GM21423 (cell line): ENCODE measurements at regions not wholly inside any gene's neighbourhood (a gene's known extent, or its start where the extent isn't known, plus 50 kb on each side); places are given as distances from the start of the nearest gene placed in this dataset.
"Not testable (repeated sequence)": the region's sequence is repeated elsewhere in the genome, so short reads cannot be mapped to it uniquely, and the experiment has no call there.

Experiments
- ATAC-seq: cut with Tn5 transposase; IDR thresholded peaks from one replicate; pipeline ENCODE4 v1.9.1; 2021; ENCODE audit warnings: mild to moderate bottlenecking, moderate library complexity; ENCODE audit not compliant: unreplicated experiment

DNA sequence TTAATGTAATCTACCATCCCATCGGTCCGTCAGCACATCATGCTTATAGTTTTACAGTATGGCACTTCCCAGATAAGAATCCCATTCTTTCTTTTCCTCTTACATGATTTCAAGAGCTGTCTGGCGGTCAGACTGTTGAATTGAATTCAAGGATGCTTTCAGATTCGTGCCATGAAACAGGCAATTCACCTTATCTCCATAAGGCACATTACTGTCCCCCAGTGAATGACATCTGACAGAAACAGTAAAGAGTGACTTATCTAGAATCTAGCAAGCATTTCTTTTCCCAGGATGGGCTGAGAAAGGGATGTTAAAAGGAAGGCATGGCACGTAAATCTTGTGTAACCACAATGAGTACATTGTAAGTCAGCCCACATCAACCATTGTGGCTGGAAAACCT, 61.1 kb upstream of the SEM1 start:
- ATAC-seq, result no peak

DNA sequence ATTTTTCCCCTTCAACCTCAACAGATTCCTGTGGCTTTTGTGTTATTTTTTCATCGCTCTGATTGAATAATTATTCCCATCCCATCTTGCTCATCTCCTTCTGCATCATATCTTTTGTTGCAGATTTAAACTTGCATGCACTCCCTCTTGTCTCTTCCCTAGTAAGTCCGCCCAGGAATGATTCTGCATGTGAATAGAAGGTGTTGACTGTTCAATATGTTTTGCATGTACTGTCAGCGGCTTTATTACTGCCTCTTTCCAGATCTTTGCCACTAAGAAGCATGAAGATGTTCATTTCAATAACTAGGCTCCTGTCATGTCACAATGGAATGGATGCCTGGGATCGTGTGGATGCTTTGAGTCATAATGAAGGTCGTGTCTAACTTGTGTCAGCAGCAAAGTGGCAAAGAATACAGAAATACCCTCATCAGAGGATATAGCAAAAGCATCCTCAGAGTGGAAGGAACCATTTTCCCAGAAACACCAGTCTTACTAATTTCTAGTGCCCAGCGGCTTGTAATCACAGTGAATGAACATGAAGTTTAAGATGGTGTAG, 62.6 kb upstream of the SEM1 start:
- ATAC-seq, result no peak

DNA sequence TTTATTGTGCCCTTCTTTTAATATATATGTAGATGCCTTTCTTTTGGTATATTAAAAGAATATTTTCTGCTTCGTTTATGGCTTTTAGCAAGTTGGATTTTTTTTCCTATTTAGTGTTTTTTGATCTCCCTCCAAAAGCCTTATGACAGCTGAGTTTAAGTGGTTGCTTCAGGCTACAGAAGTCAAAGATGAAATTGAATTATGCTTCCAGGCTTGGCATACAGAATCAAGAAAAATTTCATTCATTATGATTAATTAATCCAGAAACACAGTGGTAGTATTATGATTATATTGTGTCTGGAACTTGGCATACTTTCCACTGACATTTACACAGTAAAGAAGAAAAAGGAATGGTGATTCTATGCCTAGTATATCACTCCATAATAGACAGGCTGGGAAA, 63.8 kb upstream of the SEM1 start:
- ATAC-seq, result no peak

DNA sequence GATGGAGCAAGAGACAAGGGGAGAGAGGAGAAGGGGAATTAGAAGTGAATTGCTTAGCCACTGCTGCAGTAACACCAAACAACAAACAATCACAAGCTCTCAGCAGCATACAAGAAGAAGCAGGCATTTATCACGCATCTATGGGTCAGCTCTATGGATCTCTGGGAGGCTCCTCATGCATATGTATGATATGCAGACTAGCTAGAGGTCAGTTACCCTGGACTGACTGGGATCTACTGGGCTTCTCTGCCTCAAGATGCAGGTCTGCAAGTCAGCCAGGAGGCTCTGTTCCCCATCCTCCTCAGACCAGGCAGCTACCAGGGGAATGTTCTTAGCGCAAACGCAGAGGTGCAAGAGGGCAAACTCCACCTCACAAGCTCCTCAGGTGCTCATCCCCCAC, 64.7 kb upstream of the SEM1 start:
- ATAC-seq, result no peak

DNA sequence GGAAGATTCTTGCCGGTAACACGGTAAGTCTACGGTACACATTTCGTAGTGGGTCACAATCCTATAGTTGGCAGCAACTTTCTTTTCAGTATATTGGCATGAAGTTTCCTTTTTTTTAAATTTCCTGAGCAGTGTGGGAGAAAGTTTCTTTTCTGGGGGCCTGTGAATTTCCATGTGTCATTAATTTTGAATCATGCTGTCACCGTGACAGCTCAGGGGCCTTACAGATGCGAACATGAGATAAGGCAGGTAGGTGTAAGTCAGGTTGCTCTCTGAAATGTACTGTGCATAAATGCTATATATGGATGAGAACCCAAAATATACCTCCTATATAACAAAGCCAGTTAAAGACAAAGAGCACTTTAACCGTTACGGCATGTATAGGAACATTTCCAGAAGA, 65.4 kb upstream of the SEM1 start:
- no peak for ATAC-seq

DNA sequence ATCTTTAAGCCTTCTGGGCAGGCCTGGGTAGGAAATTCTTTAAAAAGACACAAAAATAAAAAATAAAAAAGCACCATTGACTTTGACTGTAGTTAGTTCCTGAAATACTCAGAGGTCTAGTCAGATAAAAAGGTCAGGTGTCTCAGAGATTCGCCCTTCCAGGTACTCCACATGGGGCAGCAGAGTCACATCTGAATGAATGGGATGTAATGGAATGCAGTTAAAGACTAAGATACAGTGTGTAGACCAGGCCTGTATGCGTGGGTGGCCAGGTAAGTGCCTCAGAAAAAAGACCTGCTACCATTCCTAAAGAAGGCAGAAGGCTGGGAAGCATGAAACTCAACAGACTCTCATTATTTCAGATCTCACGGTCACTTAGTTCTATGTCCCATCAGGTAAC, 68.6 kb upstream of the SEM1 start:
- no peak for ATAC-seq

DNA sequence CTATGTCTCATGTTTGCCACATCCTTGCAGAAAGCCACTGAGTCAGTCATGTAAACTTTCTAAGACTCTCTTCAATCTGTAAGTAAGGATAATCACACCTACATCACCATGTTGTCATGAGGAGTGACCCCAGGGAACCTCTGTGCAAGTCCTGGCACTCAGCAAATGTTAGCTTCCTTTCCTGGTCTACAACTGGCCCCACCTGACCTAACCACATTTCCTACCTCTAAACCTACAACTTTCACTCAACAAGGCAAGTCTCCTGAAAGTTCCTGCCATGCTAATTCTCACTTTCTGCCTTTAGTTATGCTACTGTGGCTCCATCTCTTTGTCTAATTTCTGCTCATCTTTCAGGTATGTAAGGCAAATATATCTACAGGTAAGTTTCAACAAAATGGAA, 72.3 kb upstream of the SEM1 start:
- no peak for ATAC-seq

DNA sequence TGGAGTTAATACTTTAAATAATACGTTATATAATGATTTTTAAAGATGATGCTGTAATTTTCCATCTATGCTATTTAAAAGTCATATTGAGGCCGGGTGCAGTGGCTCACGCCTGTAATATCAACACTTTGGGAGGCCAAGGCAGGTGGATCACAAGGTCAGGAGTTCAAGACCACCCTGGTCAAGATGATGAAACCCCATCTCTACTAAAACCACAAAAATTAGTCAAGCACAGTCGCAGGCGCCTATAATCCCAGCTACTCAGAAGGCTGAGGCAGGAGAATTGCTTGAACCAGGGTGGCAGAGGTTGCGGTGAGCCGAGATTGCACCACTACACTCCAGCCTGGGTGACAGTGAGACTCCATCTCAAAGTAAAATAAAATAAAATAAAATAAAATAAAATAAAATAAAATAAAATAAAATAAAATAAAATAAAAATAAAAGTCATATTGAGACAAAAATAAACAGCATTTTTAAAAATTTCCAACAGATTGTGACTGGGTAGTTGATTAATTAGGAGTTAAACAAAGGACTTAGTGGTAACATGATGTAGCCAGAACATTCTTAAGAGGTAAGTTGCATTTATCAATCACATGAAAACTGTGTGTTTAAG, 73.1 kb upstream of the SEM1 start:
- ATAC-seq, result not testable (repeated sequence)

DNA sequence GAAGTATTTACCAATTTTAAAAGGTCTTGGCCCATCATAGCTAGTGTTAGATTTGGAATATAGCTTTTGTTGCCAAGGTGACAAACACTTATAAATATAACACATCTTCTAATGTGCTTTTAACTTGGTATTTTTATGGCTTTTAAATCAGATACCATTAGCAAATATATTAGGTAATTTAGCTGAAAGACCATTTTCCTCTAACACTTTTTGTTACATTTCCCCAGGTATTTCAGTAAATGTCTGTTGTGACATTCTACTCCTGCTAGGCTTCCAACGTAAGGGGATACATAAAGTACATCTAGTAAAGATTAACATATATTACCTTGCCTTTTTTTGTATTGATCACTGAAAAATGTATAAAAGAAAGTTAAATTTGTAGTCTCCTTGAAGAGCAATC, 75.0 kb upstream of the SEM1 start:
- ATAC-seq, result no peak

DNA sequence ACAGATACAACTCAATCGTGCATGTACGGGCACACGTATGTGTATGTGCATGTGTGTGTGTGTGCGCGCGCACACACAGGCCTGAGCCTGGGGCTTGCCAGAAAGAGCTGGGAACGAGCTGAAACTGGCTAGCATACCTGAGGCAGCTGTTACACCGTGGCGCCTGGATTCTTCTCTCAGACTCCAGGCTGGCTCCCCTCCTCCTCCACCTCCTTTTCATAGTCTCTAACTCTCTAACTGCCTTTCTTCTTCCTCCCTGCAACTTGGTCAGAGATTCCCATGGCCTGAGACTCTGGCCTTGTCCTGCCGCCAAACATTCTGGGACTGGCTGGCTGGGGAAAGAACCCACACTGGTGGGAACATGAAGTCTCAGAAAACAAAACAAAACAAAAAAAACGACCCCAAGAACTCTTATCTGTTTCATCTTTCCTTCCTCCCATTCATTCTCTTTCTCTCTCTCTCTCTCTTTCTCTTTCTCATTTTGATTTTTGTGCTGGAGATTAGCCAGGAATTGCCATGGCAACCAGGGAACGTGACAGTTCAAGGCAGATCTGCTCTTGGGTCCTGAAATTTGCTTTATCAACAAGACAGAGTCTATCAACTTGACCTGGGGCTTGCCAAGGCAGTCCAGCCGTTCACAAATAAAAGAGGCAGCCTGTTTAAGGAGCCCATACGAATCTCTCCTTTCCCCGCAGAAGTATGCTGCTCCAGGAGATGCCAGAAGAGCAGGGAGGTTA, 76.8 kb upstream of the SEM1 start:
- no peak for ATAC-seq

DNA sequence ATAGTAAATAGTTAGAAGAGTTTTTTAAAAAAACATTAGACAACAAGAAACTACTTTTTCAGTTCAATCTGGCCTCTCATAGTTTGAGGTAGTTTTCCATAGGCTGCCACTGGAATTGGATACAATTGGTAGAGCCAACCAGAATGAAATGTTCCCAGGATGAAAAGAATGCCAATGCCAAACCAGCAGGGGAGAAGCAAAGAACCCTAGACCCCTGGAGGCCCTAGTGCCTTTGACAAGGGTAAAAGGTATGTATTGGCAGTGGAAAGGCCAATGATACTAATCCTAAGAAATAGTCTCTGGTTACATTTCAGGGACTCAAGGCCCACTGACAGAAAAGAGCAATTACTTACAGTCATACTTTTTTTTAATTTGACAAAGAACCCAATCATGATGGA, 77.4 kb upstream of the SEM1 start:
- ATAC-seq, result no peak

DNA sequence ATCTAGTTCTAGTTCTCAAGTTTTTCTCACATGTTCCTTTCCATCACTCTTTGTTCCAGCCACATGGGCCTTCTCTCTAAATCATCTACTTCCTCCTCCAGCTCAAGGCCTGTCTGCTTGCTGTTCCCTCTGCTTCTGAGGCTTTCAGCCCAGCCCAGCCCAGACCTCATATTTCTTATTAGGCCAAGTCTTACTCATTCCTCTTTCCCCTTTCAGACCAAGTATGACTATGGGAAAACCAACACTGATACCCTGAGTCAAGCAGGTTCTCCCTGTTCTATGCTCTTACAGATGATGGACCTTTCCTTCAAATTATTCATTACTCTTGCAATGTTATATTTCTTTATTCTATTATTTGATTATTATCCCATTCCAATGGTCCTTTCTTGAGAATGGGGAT, 80.3 kb upstream of the SEM1 start:
- ATAC-seq, result no peak

DNA sequence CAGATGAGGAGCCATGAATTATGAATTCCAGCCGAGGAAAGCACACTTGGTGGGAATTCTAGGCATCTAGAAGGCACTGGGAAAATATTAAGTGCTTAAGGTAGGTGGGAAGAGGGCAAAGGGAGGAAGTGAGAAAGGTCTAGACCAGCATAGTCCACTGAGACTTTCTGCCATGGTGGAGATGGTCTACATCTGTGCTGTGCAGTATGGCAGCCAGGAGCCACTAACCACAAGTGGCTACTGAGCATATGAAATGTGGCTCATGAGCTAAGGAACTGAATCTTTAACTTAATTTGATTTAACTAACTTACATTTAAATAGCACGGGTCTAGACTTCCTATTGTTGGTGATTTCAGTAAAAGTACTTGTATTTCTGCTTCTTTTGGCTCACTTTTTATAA, 82.5 kb upstream of the SEM1 start:
- no peak for ATAC-seq

DNA sequence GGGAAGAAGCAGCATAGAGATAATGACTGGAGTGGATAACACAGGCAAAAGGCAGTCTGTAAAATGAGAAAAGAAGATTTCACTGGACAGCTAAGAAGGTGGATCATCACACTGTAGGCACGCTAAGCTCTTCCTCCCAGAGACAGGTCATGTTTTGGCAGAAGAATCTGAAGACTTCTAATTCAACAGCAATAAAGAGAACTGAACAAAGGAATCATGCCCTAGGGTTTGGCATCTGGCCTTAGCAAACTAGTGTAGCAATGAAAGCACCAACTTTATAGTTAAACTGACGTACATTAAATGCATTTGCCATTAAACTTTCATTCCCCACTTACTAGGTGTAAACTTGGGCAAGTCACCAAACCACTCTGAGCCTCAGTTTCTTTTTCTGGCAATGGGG, 84.4 kb upstream of the SEM1 start:
- no peak for ATAC-seq

DNA sequence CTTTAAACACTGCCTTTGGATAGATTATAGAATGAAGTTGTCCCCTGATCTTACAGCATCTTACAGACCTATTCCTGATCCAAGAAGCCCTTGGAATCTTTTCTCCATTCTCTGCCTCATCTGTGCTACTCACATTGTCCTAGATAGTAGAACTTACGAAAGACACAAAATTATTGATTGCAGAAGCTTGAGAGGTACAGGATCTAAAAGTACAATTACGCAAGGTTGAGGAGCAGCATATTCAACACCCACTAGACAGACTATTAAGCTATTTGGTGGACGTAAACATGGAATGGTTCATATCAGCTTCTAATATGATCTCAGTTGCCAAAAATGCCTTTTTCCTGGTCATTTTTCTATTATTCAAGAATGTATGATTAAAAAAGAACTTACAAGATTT, 90.5 kb upstream of the SEM1 start:
- no peak for ATAC-seq

DNA sequence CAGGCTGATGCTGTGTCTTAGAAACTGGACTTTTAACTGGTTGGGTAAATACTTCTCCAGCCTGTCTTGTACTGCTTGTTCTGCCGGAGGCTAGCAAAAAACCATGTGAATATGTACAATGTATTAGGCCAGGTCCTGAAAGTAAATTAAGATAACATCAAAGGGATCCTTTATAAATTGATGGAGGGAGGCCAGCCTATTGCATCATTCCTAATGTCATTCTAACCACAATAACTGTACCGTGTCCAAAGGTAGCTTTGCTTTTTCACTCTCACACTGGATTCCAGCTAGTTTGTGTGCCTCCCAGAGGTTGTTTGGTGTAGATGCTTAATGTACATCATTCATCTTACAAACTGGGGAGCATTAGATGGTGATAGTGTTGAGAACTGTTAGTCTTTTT, 91.2 kb upstream of the SEM1 start:
- ATAC-seq, result no peak

DNA sequence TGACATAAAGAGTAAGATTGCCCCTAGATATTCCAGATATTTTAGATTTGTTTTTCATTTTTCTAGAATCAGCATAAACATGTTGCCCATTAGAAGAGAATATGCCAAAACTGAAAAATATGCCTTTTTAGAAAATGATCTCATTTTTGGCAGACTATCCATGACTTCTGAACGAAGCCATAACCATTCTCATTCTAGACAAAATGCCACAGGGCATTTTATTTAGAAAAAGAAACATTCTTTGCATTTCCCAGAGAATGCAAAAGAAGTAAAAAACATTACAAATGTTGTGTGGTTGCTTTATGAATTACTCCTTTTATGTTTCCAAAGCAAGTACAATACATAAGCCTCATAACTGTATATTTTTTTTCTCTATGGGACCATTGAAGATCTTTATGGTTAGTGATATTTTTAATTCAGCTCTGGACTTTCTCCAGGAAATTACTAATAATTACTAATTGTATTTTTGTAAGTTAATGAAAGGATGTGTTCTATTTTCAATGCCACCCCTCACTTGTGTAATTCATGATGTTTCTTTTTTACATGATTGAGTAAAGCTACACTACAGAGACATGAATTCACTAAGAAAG, 109.6 kb upstream of the SEM1 start:
- no peak for ATAC-seq

DNA sequence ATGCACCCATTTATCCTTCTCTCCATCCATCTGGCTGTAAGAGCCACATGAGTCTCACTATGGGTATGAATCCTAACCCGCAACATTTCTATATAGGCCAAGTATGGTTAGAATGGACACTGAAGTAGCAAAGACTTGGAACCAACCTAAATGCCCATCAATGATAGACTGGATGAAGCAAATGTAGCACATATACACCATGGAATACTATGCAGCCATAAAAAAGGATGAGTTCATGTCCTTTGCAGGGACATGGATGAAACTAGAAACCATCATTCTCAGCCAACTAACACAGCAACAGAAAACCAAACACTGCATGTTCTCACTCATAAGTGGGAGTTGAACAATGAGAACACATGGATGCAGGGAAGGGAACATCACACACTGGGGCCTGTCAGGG, 111.5 kb upstream of the SEM1 start:
- ATAC-seq, result not testable (repeated sequence)

DNA sequence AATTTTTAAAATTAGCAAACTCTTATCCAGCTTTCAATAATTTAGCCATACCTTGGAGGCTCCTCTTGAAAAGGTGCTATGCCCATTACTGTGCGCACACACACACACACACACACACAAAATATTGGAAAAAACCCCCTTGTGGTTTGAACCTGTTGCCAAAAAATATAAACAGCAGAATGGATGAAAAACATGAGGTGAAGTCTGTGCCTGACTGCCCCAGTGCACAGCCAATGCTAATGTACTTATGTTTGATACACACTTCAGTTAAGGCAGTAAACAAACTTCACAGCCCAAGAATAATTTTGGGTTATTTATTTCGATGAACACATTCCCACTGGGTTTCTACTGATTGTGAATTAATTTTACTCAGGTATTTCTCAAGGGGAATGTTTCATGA, 113.2 kb upstream of the SEM1 start:
- ATAC-seq, result no peak

DNA sequence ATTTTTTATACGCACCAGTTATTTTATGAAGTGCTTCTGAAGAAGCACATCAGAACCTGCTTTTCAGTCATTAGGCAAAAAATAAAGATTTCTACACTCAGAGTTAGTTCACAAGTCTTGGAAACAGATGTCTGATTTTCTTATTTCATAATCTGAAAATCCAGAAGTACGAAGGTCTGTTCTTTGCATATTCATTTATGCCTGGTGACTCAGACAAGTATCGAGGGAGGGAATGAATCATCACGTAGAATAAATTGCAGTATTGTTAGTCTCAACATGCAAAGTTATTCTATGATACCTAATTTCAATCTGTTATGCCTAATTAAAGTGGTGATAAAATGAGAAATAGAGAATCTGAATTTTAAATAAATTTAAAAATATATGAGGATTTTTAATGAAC, 113.6 kb upstream of the SEM1 start:
- no peak for ATAC-seq

DNA sequence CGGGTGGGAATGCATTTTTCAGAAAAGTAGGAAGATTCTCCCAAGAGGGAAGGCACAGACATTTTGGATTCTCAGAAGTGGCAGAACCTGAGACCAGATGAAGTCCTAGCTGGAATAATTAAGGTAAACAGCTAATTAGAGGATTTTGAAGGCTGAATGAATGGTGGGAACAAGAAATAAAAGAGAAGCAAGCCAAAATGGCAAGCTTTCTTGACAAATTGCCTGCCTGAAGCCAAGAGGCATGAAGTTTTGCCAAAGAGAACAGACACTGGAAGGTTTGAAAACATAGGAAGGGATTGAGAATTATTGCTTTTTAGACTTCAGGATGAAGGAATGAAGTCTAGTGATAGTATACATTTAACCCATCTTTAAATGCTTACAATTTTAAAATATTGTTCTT, 115.0 kb upstream of the SEM1 start:
- ATAC-seq, result no peak

DNA sequence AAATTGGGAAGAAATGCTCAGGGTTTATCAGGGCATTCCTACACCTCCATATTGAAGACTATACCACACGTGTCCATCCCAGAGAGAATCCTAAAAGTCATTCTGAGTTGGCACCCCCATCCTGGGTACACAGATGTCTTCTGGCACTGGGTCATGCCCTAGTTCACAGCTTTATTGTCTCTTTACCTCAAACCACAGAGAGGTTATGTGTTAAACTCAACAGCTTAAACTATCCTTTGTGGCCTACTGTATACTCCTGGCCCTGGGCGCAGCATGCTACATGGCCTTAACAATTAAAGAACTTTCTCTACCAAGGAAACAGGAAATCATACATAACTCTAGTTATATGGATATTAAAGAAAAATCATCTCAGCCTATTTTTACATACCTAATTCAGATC, 115.6 kb upstream of the SEM1 start:
- ATAC-seq, result no peak
